ENCODE measurements at regions not wholly inside any gene's neighbourhood (a gene's known extent, or its start where the extent isn't known, plus 50 kb on each side); places are given as distances from the start of the nearest gene placed in this dataset.

DNA sequence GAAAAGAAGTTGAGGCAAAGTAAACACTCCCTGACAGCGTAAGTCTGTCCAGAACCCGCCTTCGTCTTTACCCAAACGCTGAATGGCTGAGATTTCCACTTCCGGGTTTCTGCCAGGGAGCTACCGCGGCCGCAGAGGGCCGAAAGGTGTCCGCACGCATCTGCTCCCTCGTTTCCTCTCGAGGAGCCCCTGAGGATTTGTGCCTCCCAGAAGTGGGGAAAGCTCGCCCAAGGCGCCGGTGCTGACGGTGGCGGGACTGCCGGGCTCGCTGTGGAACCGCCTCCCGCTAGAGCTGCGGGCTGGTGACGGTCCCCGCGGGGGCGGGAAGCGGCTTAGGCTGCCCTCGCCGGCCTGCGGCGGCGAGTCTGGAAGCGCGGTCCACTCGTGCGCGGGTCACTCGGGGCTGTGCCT lies 1760.2 kb upstream of the DEFB115 start:
- TF ChIP-seq, protein P1, sequence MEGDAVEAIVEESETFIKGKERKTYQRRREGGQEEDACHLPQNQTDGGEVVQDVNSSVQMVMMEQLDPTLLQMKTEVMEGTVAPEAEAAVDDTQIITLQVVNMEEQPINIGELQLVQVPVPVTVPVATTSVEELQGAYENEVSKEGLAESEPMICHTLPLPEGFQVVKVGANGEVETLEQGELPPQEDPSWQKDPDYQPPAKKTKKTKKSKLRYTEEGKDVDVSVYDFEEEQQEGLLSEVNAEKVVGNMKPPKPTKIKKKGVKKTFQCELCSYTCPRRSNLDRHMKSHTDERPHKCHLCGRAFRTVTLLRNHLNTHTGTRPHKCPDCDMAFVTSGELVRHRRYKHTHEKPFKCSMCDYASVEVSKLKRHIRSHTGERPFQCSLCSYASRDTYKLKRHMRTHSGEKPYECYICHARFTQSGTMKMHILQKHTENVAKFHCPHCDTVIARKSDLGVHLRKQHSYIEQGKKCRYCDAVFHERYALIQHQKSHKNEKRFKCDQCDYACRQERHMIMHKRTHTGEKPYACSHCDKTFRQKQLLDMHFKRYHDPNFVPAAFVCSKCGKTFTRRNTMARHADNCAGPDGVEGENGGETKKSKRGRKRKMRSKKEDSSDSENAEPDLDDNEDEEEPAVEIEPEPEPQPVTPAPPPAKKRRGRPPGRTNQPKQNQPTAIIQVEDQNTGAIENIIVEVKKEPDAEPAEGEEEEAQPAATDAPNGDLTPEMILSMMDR (IDR thresholded peaks at IDR 0.05): no peak
- TF ChIP-seq TCF7L2 (IDR thresholded peaks at IDR 0.05; ENCODE audit: low read depth, low read length) (no peak), POLR2AphosphoS5 (IDR thresholded peaks at IDR 0.05; ENCODE audit: low read depth, low read length) (no peak), SIN3A (IDR thresholded peaks at IDR 0.05; ENCODE audit: borderline replicate concordance, insufficient read depth, low read depth, low read length) (peak; percentile 91; the same call in 1 of the 2 replicates)
